SH-SY5Y (cell line): ENCODE measurements at regions not wholly inside any gene's neighbourhood (a gene's known extent, or its start where the extent isn't known, plus 50 kb on each side); places are given as distances from the start of the nearest gene placed in this dataset.

Source experiments
- GATA2 ChIP-seq: IDR thresholded peaks from 2 replicates; pipeline ENCODE4 v1.6.1; 2011; ENCODE audit warnings: mild to moderate bottlenecking, low read depth, low read length
- GATA3 ChIP-seq: IDR thresholded peaks from 2 replicates; pipeline ENCODE4 v1.6.1; 2011; ENCODE audit warnings: low read depth, mild to moderate bottlenecking, low read length, moderate library complexity

DNA sequence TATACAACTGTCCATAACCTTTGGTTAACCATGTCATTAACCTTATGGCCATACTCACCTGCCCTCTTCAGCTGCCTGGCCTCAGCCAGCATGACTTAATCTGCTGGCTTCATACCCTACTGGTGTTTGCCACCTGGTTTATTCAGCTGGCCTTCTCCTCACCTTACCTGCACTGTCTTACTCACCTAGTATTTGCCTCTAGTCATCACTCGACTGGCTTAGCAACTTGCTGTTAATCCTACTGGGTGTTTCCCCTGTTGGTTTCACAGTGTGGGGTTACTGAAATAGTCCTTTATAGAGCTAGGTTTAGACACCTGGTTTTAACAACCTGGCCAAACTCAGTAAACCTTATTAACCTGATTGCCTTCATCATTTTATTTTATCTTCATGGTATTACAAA lies 96.4 kb downstream of the IL12A start:
- TF ChIP-seq GATA2: no peak
- no peak for TF ChIP-seq GATA3
